Esophagus squamous epithelium (tissue), 5 donors: ENCODE measurements at regions not wholly inside any gene's neighbourhood (a gene's known extent, or its start where the extent isn't known, plus 50 kb on each side); places are given as distances from the start of the nearest gene placed in this dataset.
"Not testable (repeated sequence)": the region's sequence is repeated elsewhere in the genome, so short reads cannot be mapped to it uniquely, and the experiment has no call there.

ENCODE experiments used
- DNase-seq: peaks from one replicate; lab custom pipeline; 2025; lab: John Stamatoyannopoulos, UW
- H3K27ac ChIP-seq, 4 donors: fragments of 200-600 bp; sonication (generic); one replicate each; pipeline ENCODE4 v1.5.1; 2016 to 2019; ENCODE audit warnings: mild to moderate bottlenecking in 1 of 4
- H3K27me3 ChIP-seq, 4 donors: fragments of 200-600 bp; sonication (generic); 1 replicate in 3 of 4; 2 replicates in 1 of 4; pipeline versions ENCODE4 v1.5.1 to v1.6.0; 2017 to 2021; ENCODE audit warnings: antibody characterized with exemption in 1 of 4
- H3K36me3 ChIP-seq, 3 donors: fragments of 200-600 bp; sonication (generic); one replicate each; pipeline ENCODE4 v1.5.1; 2016 to 2019
- H3K4me1 ChIP-seq, 3 donors: fragments of 200-600 bp; sonication (generic); one replicate each; pipeline ENCODE4 v1.5.1; 2017 to 2019
- H3K4me3 ChIP-seq, 4 donors: fragments of 200-600 bp; sonication (generic); 1 replicate in 3 of 4; 2 replicates in 1 of 4; pipeline ENCODE4 v1.5.1; 2016 to 2019; ENCODE audit warnings: mild to moderate bottlenecking in 2 of 4, moderate library complexity in 1 of 4
- H3K9me3 ChIP-seq, 3 donors: fragments of 200-600 bp; sonication (generic); one replicate each; pipeline ENCODE4 v1.5.1; 2016 to 2019
- CTCF ChIP-seq, 6 experiments: fragments of 450-650 bp in 4 of 6; fragments of 200-600 bp in 2 of 6; sonication (generic) in 2 of 6; IDR thresholded peaks; one replicate each; pipeline ENCODE4 v1.5.1; 2016 to 2019; ENCODE audit warnings: antibody characterized with exemption in 6 of 6, mild to moderate bottlenecking in 4 of 6, moderate library complexity in 4 of 6
- POLR2A ChIP-seq, 4 donors: fragments of 450-650 bp; IDR thresholded peaks; one replicate each; pipeline ENCODE4 v1.6.1; 2017; ENCODE audit warnings: antibody characterized with exemption in 4 of 4, mild to moderate bottlenecking in 4 of 4, moderate library complexity in 3 of 4
- WGBS, 2 donors: methylation state at CpG; one replicate each; pipeline ENCODE4 v1.1.5; 2018; 5-methylcytosine and 5-hydroxymethylcytosine counted together
- intact Hi-C: fragments of 100-400 bp; cut with DNase I; formaldehyde crosslinking; loops from one replicate; pipeline ENCODE4 v1.15.0; 2022
- donor health status: DM: yes; HTN: yes; CAD: no.

- TF ChIP-seq POLR2A (IDR thresholded peaks at IDR 0.05) = no peak
- TF ChIP-seq CTCF (IDR thresholded peaks at IDR 0.05) = no peak
- intact Hi-C loops = no loop called here
- no peaks in the 10 kb centered on the region for H3K9me3 ChIP-seq
- no peak overlapping the region for H3K27ac ChIP-seq
- H3K4me3 ChIP-seq = no peak overlapping the region
- no peaks in the 10 kb centered on the region for H3K27me3 ChIP-seq
- no peaks in the 10 kb centered on the region for H3K36me3 ChIP-seq
- DNase-seq = no peak
- WGBS, 2 donors = 71 to 80% methylated on average over 3 of the region's 3 CpGs
- no peaks in the 10 kb centered on the region for H3K4me1 ChIP-seq
Observed at GRCh38 chr13:79837741-79838450, 356.9 kb downstream of the NDFIP2 start.

GRCh38 chr13:79836121-79836520, 355.2 kb downstream of the NDFIP2 start:
- H3K4me1 ChIP-seq, H3K36me3 ChIP-seq, H3K27me3 ChIP-seq, DNase-seq, H3K4me3 ChIP-seq, H3K27ac ChIP-seq, H3K9me3 ChIP-seq, intact Hi-C loops: not testable (repeated sequence)
- WGBS, 2 donors = 79 to 84% methylated on average over 2 of the region's 2 CpGs

- no peak overlapping the region for H3K27ac ChIP-seq
- 51 to 55% methylated on average over 2 of the region's 2 CpGs for WGBS, 2 donors
- no peaks in the 10 kb centered on the region for H3K4me1 ChIP-seq
- H3K36me3 ChIP-seq = no peaks in the 10 kb centered on the region
- no peaks in the 10 kb centered on the region for H3K27me3 ChIP-seq
- no peak overlapping the region for H3K4me3 ChIP-seq
- intact Hi-C loops = no loop called here
- no peak for DNase-seq
- TF ChIP-seq POLR2A (IDR thresholded peaks at IDR 0.05) = no peak
- H3K9me3 ChIP-seq = no peaks in the 10 kb centered on the region
Observed at GRCh38 chr13:79834876-79835275, 353.9 kb downstream of the NDFIP2 start.

GRCh38 chr13:79833991-79834390, 353.0 kb downstream of the NDFIP2 start:
- intact Hi-C loops = no loop called here
- no peaks in the 10 kb centered on the region for H3K9me3 ChIP-seq
- H3K36me3 ChIP-seq = no peaks in the 10 kb centered on the region
- H3K4me3 ChIP-seq = no peak overlapping the region
- TF ChIP-seq CTCF (IDR thresholded peaks at IDR 0.05) (no peak), POLR2A (IDR thresholded peaks at IDR 0.05) (no peak)
- H3K27ac ChIP-seq = no peak overlapping the region
- no peaks in the 10 kb centered on the region for H3K4me1 ChIP-seq
- no peak for DNase-seq
- 14 to 19% methylated on average over 1 of the region's 1 CpG for WGBS, 2 donors
- no peaks in the 10 kb centered on the region for H3K27me3 ChIP-seq

GRCh38 chr13:79831556-79831955, 350.6 kb downstream of the NDFIP2 start:
- intact Hi-C loops = no loop called here
- Histone ChIP-seq H3K4me1 (no peaks in the 10 kb centered on the region), H3K27me3 (no peaks in the 10 kb centered on the region), H3K9me3 (no peaks in the 10 kb centered on the region), H3K36me3 (no peaks in the 10 kb centered on the region), H3K4me3 (no peak overlapping the region), H3K27ac (no peak overlapping the region)
- no peak for DNase-seq
- no peak for TF ChIP-seq POLR2A (IDR thresholded peaks at IDR 0.05)
- TF ChIP-seq CTCF (IDR thresholded peaks at IDR 0.05) = no peak
- WGBS, 2 donors = 85 to 92% methylated on average over 3 of the region's 3 CpGs

GRCh38 chr13:79830945-79831344, 350.0 kb downstream of the NDFIP2 start:
- no peak overlapping the region for H3K4me3 ChIP-seq
- no peaks in the 10 kb centered on the region for H3K4me1 ChIP-seq
- DNase-seq = no peak
- H3K27me3 ChIP-seq = no peaks in the 10 kb centered on the region
- no peaks in the 10 kb centered on the region for H3K9me3 ChIP-seq
- no peaks in the 10 kb centered on the region for H3K36me3 ChIP-seq
- WGBS, 2 donors = 81 to 90% methylated on average over 3 of the region's 3 CpGs
- intact Hi-C loops = no loop called here
- no peak overlapping the region for H3K27ac ChIP-seq
- TF ChIP-seq POLR2A (IDR thresholded peaks at IDR 0.05) = no peak
- TF ChIP-seq CTCF (IDR thresholded peaks at IDR 0.05) = no peak
